ENCODE measurements at regions not wholly inside any gene's neighbourhood (a gene's known extent, or its start where the extent isn't known, plus 50 kb on each side); places are given as distances from the start of the nearest gene placed in this dataset.

DNA sequence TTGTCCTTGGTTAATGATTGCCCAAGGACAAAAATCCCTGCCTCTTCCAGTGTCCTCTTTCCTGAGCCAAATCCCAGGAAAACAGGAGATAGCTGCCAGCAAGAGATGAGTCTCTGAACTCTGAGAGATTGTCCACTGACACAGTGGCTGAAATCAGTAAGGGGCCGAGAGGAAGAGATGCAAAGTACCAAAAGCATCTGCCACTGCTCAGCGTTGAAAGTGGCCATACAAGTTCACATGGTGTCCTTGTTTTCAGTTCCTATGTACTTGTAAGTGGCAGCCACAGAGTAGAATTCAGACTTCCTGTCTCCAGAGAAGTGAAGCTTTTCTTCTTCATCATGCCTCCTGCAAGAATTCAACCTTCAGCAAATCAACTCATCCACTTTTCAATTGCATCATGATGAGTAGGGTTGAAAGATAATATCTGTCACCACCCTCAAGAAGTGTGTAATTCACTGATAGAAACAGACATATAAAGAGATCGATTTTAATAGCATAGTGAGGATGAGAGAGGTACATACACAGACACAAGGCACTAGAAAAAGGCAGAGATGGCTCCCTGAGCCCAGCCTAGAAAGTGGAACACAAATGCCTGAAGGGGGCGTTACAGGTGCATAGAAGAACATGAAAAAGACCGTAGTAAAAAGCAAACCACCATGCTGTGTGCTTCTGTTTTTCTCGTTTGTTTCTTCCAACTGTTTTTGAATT, 185.8 kb downstream of the MRPL39 start:
- Mint-ChIP-seq H3K9me3 (ENCODE audit: low read depth) (no peaks in the 10 kb centered on the region), H3K4me1 (ENCODE audit: low read depth) (no peaks in the 10 kb centered on the region), H3K4me3 (ENCODE audit: unreplicated experiment) (no peak overlapping the region), H3K36me3 (ENCODE audit: low read depth) (no peaks in the 10 kb centered on the region), H3K27ac (ENCODE audit: unreplicated experiment) (no peak overlapping the region), H3K27me3 (ENCODE audit: low read depth) (peaks cover 37% of the 10 kb centered on the region)
- DNase-seq (ENCODE audit: low spot score) = no peak
- TF ChIP-seq, protein P1, sequence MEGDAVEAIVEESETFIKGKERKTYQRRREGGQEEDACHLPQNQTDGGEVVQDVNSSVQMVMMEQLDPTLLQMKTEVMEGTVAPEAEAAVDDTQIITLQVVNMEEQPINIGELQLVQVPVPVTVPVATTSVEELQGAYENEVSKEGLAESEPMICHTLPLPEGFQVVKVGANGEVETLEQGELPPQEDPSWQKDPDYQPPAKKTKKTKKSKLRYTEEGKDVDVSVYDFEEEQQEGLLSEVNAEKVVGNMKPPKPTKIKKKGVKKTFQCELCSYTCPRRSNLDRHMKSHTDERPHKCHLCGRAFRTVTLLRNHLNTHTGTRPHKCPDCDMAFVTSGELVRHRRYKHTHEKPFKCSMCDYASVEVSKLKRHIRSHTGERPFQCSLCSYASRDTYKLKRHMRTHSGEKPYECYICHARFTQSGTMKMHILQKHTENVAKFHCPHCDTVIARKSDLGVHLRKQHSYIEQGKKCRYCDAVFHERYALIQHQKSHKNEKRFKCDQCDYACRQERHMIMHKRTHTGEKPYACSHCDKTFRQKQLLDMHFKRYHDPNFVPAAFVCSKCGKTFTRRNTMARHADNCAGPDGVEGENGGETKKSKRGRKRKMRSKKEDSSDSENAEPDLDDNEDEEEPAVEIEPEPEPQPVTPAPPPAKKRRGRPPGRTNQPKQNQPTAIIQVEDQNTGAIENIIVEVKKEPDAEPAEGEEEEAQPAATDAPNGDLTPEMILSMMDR (IDR thresholded peaks at IDR 0.05) = peak; percentile 77

DNA sequence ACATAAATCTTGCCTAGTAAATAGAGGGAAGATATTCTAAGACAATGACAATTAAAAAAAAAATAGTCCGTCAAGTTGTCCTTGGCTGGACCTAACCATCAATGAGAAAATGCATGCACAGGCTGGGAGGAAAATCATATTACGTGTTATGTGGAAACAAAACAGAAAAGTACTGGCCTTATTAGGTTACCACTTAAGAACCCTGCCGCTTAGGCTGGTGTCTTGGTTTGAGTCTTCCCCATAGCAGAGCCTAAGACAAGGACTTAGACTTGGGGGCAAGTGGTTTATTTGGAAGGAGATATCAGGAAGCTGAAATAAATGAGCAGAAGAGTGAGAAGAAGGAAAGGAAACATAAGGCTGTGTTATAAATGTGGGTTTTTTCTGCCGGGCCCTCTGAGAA, 186.4 kb downstream of the MRPL39 start:
- H3K4me3 Mint-ChIP-seq (ENCODE audit: unreplicated experiment) = no peak overlapping the region
- peaks cover 34% of the 10 kb centered on the region for H3K27me3 Mint-ChIP-seq (ENCODE audit: low read depth)
- TF ChIP-seq, protein P1 (IDR thresholded peaks at IDR 0.05) = no peak
- DNase-seq (ENCODE audit: low spot score) = no peak
- H3K36me3 Mint-ChIP-seq (ENCODE audit: low read depth) = no peaks in the 10 kb centered on the region
- H3K9me3 Mint-ChIP-seq (ENCODE audit: low read depth) = no peaks in the 10 kb centered on the region
- no peaks in the 10 kb centered on the region for H3K4me1 Mint-ChIP-seq (ENCODE audit: low read depth)
- H3K27ac Mint-ChIP-seq (ENCODE audit: unreplicated experiment) = no peak overlapping the region

DNA sequence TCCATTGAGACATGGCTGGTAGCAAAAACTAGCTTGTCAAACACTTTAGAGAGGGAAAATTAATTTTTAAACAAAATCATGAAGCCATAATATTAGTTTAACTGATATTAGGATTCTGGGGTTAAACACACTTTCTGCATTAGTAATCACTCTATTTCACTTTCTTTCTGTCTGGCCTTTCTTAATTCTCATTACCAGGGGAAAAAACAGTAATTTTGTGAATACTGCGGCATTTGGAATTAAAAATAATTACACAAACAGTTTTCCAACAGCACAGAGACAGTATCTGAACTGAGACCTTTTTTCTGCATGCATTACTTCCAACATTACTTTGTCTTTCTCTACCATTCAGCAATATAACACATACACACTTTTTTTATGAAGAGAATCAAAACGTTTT, 190.6 kb downstream of the MRPL39 start:
- no peak for DNase-seq (ENCODE audit: low spot score)
- TF ChIP-seq, protein P1 (IDR thresholded peaks at IDR 0.05) = no peak
- peaks cover 4% of the 10 kb centered on the region for H3K9me3 Mint-ChIP-seq (ENCODE audit: low read depth)
- peaks cover 14% of the 10 kb centered on the region for H3K27me3 Mint-ChIP-seq (ENCODE audit: low read depth)
- H3K36me3 Mint-ChIP-seq (ENCODE audit: low read depth) = no peaks in the 10 kb centered on the region
- H3K27ac Mint-ChIP-seq (ENCODE audit: unreplicated experiment) = no peak overlapping the region
- H3K4me1 Mint-ChIP-seq (ENCODE audit: low read depth) = no peaks in the 10 kb centered on the region
- no peak overlapping the region for H3K4me3 Mint-ChIP-seq (ENCODE audit: unreplicated experiment)

DNA sequence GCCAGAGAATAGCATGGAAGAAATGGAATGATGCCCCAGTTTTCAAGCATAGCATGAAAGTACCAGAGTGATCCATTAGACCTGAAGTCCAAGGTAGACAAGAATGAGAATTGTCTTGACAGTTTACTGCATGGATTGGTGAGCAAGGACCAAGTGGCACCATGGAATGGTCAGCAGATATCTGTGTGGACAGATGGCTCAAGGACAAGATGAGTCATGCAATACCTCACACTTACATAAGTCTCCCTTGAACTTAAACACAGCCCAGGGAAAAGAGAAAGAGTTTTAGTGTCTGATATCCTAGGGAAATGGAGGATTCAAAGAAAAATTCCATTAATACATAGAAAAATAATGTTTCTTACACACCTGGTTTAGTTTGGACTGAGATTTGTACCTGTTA, 195.2 kb downstream of the MRPL39 start:
- H3K4me1 Mint-ChIP-seq (ENCODE audit: low read depth) = no peaks in the 10 kb centered on the region
- TF ChIP-seq, protein P1 (IDR thresholded peaks at IDR 0.05) = no peak
- H3K36me3 Mint-ChIP-seq (ENCODE audit: low read depth) = no peaks in the 10 kb centered on the region
- H3K27ac Mint-ChIP-seq (ENCODE audit: unreplicated experiment) = no peak overlapping the region
- DNase-seq (ENCODE audit: low spot score) = no peak
- H3K4me3 Mint-ChIP-seq (ENCODE audit: unreplicated experiment) = no peak overlapping the region
- H3K9me3 Mint-ChIP-seq (ENCODE audit: low read depth) = peaks cover 6% of the 10 kb centered on the region
- peaks cover 3% of the 10 kb centered on the region for H3K27me3 Mint-ChIP-seq (ENCODE audit: low read depth)

DNA sequence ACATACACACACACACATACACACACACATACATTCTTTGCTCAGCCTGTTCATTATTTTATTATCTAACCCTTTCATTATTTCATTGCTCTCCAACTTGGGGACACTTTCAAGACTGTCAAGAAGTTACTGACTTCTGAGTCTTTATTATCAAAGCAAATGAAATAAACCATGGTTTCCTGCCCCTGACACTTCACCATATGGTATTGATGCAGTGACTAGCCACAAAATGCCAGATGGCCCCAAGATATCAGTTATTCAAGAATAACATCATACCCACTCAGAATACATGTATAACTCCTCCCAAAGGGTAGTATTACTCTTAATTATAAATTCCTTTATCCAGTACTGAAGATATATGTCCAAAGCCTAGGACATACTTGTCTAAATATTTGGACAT, 197.3 kb downstream of the MRPL39 start:
- DNase-seq (ENCODE audit: low spot score) = no peak
- peaks cover 6% of the 10 kb centered on the region for H3K9me3 Mint-ChIP-seq (ENCODE audit: low read depth)
- no peaks in the 10 kb centered on the region for H3K36me3 Mint-ChIP-seq (ENCODE audit: low read depth)
- no peak overlapping the region for H3K4me3 Mint-ChIP-seq (ENCODE audit: unreplicated experiment)
- peaks cover 2% of the 10 kb centered on the region for H3K27me3 Mint-ChIP-seq (ENCODE audit: low read depth)
- TF ChIP-seq, protein P1 (IDR thresholded peaks at IDR 0.05) = no peak
- no peak overlapping the region for H3K27ac Mint-ChIP-seq (ENCODE audit: unreplicated experiment)
- no peaks in the 10 kb centered on the region for H3K4me1 Mint-ChIP-seq (ENCODE audit: low read depth)

All from chondrocyte (in vitro differentiated cells).